ENCODE measurements at regions not wholly inside any gene's neighbourhood (a gene's known extent, or its start where the extent isn't known, plus 50 kb on each side); places are given as distances from the start of the nearest gene placed in this dataset.

DNA sequence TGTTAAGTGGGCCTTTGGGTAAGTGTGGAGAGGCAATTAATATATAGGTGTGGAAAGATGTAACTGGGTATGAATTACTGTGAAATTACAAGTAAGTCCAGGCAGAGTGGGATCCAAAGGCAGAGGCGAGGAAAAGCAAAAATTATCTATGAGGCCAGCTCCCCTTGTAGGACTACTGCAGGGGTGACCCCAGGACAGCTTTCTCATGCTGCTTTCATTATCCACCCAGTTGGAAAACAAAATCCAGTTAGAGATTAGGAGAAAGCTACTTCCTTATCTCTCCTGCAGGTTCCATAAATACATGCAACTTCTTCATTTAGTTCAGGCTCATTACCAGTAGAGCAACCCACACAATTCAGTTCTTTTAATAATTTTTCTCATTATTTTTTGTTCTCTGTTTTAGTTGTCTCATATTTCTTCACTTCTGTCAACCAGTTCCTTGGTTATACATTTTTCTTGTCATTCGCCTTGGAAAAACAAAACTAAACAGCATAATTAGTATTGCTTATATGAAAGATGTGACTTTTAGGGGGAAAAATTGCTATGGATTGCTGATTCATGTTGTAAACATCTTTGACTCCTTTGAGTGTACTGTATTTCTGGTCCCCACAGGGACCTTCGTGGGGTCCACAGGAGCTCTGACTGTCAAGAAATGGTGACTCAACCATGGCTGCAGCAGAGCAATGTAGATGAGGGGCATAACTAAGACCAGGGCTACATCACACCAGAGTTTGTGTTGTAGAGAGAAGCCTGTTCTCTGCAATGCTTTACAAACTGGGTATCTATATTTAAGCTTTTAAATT is 110.4 kb upstream of the PARD3B start:
- intact Hi-C loops (cut with DNase I): no loop called here
- DNase-seq (ENCODE audit: low spot score): no peak

GRCh38 chr2:204436230-204436629 is 109.0 kb upstream of the PARD3B start:
- intact Hi-C loops (cut with DNase I): loop anchor here (2.0 kb wide), 1 partner anchor 13 kb away; no protein-coding TSS in a partner anchor
- DNase-seq (ENCODE audit: low spot score): no peak

DNA sequence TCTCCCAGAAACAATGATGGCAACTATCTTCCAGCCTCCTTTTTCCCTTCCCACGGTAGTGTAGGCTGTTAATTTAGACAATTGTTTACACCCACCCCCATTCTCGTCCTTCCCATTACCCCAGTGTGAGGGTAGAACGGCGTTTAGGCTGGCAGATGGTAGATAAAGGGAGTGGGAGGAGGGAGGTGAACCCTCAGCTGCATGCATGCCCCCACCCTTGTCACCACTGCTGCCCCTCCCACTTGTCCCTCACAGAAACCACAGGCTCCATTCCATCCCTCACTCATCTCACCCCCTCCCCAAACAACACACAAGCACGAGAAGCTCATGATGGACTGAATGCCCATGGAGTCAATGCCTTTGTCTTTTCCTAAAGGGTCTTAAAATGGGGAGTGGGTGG is 107.9 kb upstream of the PARD3B start:
- intact Hi-C loops (cut with DNase I): loop anchor here (2.0 kb wide), 1 partner anchor 15 kb away; no protein-coding TSS in a partner anchor
- DNase-seq (ENCODE audit: low spot score): no peak

DNA sequence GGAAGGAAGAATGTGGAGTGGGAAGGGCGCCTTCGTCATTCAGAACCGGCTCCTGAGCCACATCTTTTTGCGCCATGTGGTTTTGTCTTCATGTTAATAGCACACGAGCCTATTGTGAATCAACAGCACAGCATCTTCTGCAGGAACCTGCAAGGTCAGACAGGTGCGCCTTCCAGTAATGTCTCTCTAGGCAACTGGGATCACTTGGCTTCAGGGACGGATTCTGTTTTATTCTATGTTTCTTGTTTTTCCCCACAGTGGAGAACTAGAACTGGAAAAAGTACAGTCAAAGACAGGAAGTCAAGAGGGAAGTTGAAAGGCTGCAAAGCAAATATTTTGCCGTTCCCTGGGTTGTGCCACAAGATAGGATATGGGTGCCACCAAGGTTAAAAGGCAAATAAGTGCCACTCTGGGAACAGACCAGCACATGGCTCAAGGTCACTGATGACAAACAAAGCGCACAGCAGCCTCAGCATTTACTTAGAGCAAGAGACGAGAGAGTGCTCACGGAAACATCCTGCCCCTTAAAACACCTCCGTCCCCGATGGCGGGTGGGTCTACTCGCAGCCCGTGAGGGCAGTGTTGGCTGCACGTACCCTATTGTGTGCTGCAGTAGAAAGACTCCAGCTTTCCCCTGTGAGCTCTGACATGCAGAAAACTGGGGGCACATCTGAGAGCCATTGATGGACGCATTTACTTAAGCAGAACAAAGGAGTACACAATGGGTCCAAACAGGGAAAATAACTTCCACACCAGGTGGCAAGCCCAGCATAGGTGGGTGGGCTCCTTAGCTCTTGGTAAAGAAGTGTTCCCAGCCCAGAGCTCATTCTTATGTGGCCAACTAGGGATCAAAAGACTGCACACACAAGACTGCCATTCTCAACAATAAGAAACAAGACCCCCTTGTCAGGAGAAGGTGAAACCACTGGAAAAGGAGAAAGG is 107.2 kb upstream of the PARD3B start:
- DNase-seq (ENCODE audit: low spot score): no peak
- intact Hi-C loops (cut with DNase I): loop anchor here (2.0 kb wide), 1 partner anchor 15 kb away; no protein-coding TSS in a partner anchor

- intact Hi-C loops (cut with DNase I): no loop called here
- no peak for DNase-seq (ENCODE audit: low spot score)
Observed at GRCh38 chr2:204441316-204441715, 104.0 kb upstream of the PARD3B start.

DNA sequence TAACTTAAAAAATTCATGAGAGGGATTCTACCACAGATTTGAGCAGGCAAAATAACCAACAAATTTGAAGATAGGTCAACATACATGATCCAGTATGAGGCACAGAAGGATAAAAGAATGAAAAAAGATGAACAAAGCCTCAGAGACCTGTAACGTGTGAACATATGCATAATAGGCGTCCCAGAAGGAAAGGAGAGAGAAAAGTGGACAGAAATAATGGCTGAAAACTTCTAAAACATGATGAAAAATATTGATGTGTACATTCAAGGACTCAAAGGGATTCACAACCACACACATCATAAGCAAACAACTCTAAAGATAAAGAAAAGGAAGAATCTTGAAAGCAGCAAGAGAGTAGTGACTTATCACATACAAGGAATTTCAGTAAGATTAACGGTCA is 100.1 kb upstream of the PARD3B start:
- DNase-seq (ENCODE audit: low spot score): no peak
- intact Hi-C loops (cut with DNase I): no loop called here

DNA sequence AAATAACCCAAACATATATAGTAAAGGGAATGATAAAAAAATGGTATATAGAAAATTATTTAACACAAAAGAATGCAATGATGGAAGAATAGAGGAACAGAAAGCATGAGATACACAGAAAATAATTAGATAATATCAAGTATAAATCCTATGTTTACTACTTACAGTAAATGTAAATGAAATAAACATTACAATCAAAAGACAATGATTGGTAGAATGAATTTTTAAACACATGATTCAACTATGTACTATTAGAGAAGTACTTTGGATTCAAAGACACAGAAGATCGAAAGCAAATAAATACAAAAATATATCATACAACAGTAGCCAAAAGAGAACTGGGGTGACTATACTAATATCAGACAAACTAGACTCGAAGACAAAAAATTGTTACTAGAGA is 97.6 kb upstream of the PARD3B start:
- DNase-seq (ENCODE audit: low spot score): no peak
- intact Hi-C loops (cut with DNase I): no loop called here

GRCh38 chr2:204449977-204450376 is 95.3 kb upstream of the PARD3B start:
- DNase-seq (ENCODE audit: low spot score): no peak
- intact Hi-C loops (cut with DNase I): no loop called here

DNA sequence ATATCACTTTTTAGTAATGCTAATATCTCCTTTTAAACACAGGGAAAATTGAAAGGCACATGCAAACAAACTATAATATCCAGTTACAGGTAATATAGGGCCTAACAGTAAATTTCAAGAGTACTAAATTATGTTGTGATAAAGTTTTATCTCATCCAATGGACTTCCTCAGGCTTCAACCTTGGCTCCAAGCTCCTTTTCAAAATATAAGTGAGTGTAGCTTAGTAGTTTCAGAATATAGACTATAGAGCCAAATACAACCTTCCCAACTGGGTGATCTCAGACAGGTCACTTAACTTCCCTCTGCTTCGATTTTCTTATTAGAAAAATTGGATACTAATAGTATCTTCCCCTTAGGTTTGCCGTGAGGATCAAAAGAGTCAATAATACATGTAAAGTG is 93.5 kb upstream of the PARD3B start:
- no peak for DNase-seq (ENCODE audit: low spot score)
- intact Hi-C loops (cut with DNase I): no loop called here

- no peak for DNase-seq (ENCODE audit: low spot score)
- intact Hi-C loops (cut with DNase I): no loop called here
Observed at GRCh38 chr2:204452464-204453023, 92.7 kb upstream of the PARD3B start.

DNA sequence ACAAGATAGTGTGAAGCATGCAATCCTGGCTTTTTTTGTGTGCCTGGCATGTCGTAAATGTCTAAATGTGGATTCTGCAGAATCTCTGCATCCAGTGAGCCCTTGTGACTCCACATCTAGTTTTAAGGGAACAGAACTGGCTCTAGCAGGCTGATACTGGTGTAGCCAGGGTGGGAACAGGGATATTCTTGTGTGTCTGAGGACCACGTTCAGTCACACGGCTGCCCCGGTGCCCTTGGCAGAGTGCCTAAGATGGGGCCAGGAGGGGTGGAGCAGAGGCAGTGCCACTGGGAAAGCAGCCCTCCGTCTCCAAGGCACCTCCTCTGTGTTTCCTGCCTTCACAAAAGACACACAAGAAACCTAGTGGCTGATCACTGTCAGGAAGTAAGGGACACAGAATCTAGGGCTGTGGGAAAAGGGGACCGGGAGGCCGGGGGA is 91.5 kb upstream of the PARD3B start:
- DNase-seq (ENCODE audit: low spot score): no peak
- intact Hi-C loops (cut with DNase I): no loop called here

- DNase-seq (ENCODE audit: low spot score): no peak
- intact Hi-C loops (cut with DNase I): no loop called here
Observed at GRCh38 chr2:204454672-204455380, 90.4 kb upstream of the PARD3B start.

DNA sequence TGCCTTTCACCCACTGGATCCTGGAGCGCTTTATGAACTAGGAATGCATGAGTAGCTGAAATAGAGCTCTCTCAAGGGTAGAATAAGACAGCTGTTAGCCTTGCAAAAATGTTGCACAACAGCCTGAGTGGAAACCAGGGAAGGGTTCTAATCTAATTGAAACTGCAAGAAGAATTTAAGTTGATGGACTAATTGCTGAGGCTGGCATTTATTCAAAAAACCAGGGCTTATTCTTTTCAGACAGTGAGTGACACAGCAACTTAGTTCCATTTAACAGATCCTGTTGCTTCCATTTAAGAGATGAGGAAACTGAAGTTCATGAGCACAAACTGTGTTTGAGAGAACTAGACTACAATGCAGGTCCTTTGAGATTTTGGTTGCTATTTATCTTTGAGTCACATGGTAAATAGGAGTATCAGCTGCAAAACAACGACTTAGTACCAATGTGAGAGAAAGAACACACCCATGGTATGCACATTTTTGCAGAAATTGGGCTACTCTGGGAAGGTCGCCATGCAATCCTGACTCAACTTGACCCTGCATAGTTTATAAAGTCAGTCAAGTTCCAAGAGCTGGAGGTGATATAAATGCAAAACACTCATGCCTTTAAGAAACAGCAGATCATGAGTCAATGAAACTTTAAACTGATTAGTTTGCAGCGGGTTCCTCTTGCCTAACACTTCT is 76.4 kb upstream of the PARD3B start:
- DNase-seq (ENCODE audit: low spot score): no peak
- intact Hi-C loops (cut with DNase I): no loop called here

DNA sequence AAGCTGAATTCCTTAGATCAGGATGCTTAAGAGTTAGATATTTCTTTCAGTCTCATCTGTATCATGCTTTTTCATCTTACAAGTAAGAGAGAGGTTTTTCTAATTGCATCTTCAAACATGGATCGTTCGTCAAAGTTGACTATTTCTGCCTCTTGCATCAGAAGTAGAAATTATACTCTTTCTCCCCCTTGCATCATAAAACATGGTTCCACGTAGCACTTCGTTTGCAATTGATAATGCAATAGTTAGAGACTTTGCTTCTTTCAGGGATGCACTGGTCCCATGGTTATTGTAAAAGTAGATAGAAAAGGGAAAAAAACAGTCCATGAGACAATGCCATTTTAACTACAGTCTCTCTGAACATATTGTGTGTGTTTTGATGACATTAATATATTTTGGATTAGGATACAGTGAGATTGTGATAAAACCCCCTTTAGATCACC is 75.1 kb upstream of the PARD3B start:
- intact Hi-C loops (cut with DNase I): no loop called here

DNA sequence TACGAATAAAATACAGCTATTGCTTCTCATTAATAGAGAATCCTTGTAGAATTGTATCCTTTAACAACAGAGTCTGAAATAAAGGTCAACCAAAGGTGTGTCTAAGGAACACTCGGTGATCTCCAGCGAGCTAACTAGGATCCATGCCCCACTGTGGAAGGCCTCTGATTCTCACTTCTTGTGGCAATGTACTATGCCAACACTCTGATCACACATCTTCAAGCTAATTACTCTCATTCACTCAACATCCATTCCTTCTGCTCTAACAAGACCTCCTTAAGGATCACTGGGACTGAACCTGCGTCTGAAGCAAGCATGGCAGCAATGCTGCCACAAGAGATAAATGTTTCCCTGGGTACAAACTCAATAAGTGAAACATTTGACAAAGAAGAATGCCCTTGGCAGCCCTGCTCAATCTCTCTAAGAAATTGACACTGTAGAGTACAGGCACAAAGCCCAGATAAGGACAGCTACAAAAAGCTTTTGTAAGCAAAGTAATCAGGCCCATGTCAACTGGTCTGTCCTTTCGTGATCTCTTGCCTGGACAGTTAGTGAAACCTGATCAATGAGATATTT is 74.6 kb upstream of the PARD3B start:
- DNase-seq (ENCODE audit: low spot score): no peak
- intact Hi-C loops (cut with DNase I): no loop called here

More for the DNA sequence above, 75.1 kb upstream of the PARD3B start:
- DNase-seq (ENCODE audit: low spot score): no peak

DNA sequence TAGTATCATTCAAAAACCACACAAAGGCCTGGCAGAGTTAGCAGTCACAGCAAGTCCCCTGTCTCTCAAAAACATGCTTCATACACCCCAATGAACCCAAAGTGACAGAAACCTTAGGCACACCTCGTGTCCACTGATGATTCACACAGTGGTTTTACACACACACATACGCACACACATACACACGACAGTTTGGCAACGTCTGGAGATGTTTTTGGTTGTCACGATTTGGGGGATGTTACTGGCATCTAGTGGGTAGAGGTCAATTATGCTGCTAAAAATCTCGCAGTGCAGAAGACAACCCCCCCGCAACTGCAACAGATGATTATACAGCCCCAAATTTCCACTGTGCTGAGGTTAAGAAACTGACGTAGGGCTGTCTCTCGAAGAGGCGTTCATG is 72.9 kb upstream of the PARD3B start:
- intact Hi-C loops (cut with DNase I): no loop called here

GRCh38 chr2:204473224-204473623 is 72.1 kb upstream of the PARD3B start:
- intact Hi-C loops (cut with DNase I): no loop called here
- DNase-seq (ENCODE audit: low spot score): no peak

More for the DNA sequence above, 72.9 kb upstream of the PARD3B start:
- no peak for DNase-seq (ENCODE audit: low spot score)

DNA sequence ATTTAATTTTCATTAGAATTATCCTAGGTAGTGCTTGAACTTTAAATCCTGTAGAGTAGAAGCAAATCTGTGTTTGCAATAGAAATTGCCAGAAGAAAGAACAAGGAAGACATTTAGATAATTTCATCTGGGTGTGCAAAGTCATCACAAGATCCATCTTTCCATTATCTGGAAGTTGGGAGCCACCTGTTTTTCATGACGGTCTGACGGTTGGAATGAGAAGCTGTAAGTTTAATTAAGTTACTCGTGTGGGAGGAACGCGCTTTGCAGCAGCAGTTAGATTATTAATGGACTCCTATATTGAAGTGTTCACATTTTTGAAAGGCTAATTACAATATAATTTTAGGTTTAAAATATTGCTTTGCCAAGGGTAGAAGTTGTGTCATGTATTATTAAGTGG is 69.9 kb upstream of the PARD3B start:
- intact Hi-C loops (cut with DNase I): no loop called here
- no peak for DNase-seq (ENCODE audit: low spot score)
